ENCODE measurements at regions not wholly inside any gene's neighbourhood (a gene's known extent, or its start where the extent isn't known, plus 50 kb on each side); places are given as distances from the start of the nearest gene placed in this dataset.
A peak's percentile ranks its signal among the peaks of the same experiment; 100 is the strongest.

DNA sequence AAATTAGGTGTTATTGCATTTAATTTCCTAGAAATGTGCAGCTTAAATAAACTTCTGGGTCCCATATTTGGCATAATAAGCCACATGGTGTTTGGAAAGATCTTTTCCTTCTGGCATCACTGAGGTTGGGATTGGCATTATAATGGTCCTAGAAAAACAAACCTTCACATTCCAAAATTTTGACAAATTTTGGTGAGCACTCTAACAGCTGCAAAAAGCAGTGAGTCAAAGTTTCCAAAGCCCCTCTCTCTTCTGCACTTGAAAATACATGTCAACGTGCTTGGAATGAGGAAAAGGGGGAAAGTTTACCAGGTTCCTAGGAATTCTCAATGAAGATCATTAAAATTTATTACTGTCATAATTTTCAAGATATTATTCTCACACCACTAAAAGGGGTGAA is 77.8 kb upstream of the STK17B start:
- peak; percentile 40 for DNase-seq

DNA sequence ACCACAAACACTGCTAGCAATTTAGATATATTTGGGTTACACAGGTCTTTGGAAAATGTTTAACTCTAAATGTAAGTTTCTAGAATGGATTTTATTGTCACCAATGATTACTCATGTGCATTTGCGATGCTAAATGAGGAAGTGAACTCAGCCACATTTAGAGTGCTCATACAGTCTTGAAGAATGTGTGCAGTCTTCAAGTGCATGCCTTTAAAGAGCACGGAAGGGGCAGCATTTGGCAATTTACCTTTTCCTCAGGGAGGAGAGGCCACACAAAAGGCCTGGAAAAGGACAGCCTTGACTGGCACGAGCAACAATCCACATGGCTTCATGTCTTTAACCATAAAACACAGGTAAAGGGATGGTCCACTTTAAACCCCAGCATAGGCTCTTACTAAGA is 78.5 kb upstream of the STK17B start:
- DNase-seq = no peak

DNA sequence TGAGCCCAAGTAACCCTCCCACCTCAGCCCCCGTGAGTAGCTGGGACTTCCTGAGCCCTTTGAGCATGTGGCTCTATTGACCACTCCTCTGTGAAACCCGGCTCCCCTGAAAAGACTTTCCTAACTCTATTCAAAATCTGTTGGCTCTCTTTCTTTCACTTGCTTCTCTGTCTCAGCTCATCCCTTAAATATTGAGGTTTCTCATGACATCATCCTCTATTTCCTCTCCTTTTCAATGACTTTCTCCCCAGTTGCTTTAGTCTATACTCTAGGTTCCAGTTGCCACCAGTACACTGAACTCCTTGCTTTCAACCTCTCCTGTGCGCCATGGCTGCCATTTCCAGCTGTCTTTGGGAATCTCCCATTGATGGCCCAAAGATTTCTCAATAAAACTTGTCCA is 79.8 kb upstream of the STK17B start:
- no peak for DNase-seq

DNA sequence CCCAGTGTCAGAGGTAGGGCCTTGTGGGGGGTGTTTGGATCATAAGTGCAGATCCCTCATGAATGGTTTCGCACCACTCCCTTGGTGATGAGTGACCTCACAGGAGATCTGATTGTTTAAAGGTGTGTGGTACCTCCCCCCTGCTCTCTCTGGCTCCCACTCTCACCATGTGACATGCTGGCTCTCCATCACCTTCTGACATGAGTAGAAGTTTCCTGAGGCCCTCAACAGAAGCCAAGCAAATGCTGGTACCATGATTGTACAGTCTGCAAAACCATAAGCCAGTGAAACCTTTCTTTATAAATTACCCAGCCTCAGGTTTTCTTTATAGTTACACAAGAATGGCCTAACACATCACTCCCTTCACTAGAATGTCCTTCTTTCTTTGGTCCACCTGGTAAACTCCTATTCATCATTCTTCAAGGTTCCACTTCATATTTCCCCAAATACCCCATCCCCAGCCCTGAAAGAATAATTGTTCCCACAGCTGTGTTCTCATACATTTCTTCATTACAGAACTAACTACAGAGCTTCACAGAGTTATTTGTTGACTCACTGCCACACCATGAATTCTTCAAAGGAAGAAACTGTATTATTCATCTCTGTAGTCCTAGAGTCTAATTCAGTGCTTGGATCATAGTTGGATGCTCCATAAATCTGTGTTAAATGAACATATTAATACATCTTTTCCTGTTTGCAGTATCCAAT is 81.2 kb upstream of the STK17B start:
- no peak for DNase-seq

DNA sequence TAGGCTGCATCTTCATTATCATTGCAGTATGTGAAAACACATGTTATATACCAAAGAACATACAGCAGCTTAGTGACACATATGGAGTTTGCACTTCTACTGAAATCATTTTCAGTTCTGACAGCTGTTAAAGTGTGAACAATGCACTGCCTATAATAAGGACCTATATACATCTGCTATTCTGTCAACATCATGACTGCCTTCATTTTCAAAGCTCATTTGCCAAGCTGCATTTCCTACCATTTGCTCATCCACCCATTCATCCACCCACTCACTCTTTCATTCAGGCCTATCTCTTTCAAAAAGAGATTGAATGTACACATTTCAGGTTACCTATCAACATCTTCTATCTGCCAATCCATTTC is 81.7 kb upstream of the STK17B start:
- no peak for DNase-seq

DNA sequence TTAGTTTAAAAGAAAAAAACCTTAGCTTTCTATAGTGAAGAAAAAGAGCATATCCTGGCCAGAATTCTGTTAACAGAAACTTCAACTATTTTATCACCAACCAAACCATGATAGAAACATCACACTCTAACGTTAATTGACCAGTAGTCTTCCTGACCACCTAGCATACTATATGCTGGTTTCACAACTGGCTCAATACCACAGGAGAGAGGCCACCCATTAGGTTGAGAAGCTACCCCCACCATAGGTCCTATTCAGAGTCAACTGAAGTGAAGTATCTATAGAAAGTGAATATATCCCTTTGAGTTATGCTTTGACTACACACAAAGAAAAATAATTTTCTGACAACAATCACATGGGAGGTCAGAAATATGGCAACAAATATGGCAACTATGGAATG is 85.2 kb upstream of the STK17B start:
- DNase-seq = no peak

DNA sequence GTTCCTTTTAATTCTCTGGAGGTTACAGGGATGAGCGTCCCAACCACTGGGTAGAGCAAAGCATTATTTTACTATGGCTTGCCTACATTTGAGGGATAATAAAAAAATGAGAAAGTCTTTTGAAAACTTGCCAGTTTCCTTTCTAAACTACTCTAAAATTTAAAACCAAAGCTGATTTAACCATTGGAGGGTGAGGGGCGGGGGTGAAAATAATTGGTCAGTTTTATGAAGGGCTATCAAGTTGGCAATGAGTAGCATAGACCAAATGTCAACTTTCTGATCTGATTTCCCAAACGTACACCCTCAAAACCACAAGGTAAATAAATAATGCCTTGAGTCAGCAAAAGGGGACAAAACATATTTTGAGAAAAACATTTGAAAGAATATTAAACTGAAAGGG is 85.7 kb upstream of the STK17B start:
- no peak for DNase-seq

DNA sequence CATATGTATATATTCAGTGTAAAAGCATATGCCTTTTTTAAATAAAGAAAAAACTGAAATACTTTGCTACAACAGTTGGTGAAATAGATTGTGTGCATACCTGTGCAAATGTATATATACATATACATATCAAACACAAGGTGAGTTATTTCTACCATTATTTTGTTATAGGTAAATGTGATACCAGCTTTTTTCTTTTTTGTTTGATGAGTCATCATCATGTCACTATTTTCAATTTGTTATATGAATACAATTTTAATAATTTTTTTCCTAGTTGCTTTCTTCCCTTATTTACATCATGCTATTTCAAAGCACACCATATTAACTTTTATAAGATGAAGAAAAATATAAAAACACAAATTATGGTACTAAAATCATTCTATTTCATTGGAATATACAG is 87.0 kb upstream of the STK17B start:
- DNase-seq = no peak

DNA sequence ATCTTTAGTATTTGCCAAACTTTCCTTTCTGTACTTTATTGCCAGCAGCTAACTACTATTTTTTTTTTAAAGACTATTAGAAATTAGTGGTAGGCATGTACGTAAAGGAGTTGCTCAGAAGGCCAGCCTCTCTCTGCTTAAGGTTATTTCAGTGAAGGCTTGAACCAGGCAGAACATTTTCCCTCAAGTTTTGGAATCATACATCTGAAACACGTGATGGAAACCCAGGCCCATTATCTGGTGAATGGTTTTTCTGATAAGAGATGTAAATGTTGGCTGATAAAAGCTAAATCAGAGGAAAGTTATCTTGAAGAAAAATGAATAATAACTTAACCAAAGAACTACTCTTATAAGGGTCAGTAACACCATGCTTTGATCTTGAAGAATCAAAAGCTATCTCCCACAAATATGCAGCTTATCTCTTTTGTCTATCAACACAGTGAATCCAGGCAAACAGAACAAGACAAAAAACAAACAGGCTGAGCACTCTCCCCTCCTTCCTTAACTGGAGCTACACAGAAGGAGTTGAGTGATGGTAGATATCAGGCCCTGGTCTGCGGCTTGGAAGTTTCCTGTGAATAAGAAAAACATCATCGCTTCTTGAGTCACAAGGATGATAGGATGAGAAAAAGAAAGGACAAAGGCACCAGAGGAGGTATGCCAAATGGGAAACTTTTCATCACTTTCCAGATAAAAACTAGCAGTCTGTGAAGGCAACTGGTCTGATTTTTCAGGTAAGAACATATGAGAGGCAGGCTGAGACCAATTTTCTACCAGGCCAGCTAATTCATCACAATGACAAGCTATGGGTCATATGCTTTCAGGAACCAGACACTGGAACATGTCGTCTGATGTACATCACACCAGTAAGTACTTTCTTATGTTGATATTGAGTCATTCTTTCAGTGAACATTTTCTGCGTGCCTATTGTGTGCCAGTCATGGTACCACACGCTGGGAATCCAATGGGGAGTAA is 88.4 kb upstream of the STK17B start:
- DNase-seq = no peak

DNA sequence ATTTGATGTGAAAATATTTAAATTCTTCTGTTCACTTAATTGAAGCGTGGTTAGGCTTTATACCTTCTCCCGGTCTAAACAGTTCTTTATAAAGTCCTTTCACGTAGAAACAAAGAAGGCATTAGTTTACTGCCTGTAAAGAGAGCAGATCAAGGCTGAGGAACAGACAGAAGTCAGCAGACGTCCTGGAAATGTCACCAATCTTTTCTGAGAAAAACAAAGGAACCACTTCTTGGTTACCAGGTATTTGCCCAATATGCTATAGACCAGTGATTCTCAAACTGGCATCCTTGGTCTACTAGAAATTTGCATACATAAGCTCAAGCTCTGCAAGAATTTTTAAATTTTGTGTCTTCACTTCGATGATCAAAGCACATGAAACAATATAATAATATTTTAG is 89.2 kb upstream of the STK17B start:
- no peak for DNase-seq

DNA sequence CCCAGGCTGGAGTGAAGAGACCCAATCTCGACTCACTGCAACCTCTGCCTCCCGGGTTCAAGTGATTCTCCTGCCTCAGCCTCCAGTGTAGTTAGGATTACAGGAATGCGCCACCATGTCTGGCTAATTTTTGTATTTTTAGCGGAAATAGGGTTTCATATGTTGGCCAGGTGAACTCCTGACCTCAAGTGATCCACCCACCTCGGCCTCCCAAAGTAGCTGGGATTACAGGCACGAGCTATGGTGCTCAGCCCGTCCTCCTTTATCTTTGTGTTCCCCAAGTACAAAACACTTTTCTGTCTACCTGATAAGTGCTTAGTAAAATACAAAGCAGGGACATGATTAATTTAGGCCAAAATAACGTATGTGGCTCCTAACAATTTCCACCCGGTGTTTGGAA is 91.2 kb upstream of the STK17B start:
- no peak for DNase-seq

DNA sequence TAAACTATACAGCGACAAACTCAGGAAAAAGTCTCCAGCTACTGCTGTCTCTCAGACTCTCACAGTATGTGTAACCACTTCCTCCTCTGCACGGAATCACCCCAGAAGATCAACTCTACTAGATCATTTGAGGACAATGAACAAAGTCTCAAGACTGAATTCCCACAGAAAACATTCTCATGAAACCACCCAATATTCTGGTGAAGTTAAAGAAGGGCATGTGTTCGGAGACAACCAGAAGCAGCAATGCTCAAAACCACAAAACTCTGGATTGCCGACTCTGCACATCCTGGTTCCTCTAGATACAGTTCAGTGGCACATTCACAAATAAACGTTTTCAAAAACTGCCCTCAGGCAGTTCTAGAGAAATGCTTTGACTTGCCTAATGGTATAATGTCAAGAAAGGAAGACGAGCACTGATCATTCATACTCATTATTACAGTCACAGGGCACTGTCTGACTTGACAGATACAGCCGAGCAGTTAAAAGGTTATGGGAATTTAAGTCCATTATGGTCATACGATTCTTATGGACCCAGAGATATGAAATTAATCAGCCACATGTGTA is 91.9 kb upstream of the STK17B start:
- no peak for DNase-seq

DNA sequence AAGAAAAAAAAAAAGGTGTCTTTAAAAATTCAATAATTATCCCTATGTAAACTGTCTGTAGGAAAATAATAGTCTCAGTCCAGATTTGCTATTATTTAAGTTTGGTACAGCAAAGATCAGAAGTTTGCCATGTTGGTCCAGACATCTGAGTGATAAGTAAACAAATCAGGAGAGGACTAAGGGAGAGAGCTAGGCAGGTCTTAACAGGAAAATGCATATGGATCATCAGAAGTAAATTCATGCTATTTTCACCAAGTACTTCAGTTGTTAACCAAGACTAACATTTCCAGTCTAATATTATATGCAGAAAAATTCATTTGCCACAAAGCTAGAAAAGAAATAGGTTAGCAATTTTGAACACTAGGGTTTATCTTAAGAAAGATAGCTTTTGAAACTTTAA is 95.0 kb upstream of the STK17B start:
- no peak for DNase-seq

DNA sequence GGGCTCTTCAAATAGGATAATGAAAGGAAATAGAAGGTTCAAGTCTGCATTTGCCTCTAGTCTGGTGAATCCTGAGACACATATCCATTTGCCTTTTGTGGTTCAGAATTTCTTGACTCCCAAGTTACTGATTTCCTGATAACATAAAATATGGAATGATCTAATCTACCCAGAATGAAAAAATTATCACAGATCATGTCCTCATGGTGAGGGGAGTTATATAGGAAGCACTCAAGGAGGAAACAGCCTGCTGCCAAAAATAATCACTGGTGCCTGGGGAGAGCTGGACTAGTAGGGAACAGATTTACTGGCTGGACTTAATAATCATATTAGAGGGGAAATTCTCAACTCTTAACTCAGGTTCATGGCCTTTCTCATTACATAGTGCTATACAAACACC is 95.5 kb upstream of the STK17B start:
- no peak for DNase-seq

DNA sequence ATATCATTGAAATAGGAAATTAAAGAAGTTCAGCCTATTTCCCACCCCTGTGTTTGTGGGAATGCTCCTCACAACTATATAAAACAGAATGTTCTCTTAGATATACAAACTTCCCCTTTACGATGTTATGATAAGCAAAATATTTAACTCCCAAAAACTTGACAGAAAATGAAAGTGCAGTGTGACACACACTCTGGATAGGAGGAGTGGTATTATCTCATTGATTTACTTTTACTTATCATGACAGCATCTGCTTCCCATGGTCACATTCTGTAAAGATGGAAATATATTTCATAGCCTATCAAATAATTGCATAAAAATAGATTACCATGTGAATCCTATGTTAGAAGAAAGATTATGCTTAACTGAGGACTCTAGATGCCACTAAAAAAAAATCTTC is 96.6 kb upstream of the STK17B start:
- DNase-seq = no peak

DNA sequence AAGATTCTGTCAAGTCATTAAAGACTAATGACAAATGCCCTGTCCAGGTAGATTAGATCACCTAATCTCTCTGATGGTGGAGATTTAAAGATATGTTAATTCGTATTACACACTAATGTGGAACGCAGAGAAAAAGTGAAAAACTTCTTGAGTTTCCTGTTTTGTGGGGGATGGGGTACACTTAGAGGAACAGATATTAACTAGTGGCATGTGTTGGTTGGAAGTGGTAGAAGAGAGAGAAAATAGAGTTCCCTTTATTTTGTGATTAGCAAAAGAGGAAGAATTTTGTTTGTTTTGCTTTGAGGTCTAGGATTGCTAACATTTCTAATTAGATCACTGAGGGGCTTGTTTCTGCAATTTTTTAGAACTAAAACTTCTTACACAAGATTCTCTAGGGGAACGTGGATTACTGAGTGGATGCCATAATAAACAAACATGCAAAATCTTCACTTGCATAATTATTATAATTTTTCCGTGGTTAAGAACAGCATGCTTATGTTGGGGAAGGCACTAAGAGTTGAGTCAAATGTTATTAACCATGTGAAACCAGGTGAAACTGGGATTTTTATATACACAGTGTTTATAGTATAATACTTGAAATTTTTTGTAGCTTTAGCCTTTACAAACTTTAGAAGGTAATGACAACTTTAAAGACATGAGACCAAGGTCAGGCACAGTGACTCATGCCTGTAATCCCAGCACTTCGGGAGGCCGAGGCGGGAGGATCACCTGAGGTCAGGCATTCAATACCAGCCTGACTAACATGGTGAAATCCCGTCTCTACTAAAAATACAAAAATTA is 97.4 kb upstream of the STK17B start:
- DNase-seq = no peak

DNA sequence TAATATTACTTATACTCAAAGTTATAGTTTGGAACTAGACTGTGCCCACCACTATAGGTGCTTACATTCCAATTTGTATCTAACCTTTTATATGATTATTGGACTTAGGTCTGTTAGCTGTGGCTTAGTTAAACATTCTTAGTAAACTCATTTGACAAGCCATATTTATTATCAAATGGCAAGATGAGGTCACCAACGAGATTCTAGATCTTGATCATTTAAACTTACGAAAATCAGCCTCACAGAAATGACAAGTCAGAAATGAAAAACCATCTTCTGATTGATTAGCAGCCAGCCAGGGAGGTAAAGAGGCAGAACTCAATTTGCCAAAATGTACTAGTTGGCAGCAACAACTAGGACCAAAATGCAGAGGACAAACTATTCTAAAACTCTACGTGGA is 100.4 kb upstream of the STK17B start:
- no peak for DNase-seq

DNA sequence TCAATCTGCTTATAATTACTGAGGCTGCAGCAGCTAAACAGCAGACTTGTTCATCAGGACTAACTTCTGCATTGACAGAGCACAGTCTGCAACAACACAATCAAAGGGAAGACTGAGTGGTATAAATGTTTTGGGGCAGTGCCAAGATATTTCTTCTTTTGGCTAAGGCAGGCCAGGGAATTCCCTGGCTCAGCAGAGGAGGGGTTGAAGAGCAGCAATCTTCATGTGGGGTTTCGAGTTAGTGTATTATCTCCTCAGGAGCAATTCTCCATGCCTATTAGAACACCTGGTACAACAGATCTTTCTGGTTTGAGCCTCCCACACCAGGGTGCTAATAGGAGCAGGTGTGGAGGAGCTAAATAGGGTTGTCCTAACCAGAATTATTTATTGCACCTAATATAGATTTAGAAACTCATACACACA is 103.0 kb upstream of the STK17B start:
- peak; percentile 79 for DNase-seq

DNA sequence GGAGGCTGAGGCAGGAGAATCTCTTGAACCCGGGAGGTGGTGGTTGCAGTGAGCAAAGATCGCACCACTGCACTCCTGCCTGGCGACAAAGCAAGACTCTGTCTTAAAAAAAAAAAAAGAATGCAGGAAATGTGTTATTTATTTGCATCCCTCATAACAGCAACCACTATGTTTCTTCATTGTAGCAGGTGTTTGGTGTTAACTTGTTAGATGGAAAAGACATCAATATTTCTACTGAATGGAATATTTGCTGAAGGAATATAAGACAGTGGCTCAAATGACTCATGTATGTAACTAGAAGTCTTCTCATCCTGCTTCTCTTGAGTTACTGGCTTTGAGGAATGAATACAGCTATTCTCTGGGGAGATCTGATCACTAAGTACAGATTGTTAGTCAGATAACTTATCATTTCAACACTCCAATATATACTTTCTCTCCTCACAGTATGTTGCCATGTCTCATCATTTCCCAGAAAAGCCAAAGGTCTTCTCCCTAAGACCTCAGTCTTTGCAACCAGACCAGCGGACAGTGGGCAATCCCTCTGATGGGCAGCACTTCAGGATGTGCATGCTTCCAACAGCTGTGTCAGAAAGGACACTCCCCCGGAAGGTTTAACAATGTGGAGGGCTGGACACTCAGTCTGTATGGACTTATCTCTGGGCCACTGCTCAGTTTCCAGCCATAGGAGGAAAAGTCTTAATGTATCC is 104.4 kb upstream of the STK17B start:
- no peak for DNase-seq

DNA sequence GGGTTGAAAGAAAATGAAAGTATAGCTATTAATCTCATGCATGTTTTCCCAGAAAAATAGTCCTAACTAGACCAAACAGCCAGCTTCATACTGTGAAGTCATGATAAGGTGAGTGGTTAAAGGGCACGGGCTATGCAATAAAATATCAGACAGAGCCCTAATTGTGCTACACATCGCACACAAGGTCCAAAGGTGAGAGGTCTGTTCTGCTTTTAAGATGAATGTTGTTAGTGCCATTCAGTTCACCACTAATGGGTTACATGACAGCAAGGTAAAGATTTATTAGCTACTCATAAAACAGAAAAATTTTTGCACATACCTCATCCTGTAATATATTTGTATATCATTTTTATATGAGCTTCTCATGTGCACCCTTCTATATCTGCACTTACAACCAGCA is 105.0 kb upstream of the STK17B start:
- no peak for DNase-seq

DNA sequence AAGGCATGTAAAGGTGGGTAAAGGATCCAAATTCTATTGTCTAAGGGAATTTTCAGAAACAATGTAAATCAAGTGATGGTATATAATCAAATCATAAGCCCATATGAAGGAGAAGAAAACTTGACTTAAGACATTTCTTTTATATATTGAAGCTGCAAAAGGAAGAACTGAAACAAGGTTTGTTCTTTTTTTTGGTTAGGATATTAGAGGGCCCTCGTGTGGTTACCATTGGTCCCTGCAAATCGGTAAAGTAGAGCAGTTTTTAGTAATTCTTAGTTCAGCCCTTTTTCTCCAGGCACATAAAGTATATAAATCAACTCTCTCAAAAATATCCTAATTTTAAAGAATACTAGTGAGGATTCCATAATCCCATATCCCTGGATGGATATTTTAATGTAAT is 105.6 kb upstream of the STK17B start:
- no peak for DNase-seq

DNA sequence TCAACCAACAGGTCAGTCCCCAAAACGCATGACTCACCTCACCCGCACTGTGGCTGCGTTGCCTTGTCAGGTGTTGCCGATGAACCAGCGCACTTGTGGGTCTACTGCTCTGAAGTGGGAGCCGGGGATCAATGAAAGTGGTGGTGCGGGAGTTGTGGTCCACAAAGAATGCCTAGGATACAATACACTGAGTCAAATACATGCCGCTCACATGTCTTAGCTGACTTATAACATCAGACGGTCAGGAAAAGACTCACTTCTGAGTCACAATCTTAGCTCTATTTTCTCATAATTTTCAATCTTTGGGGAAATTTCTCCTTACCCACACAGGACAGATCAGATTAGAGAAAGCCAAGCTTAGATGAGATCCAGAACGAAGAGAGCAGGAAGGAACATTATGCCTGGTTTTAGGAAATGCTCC is 107.1 kb upstream of the STK17B start:
- DNase-seq = no peak

Data from tongue (tissue), 1 donor.